Choroid plexus epithelial cell (primary cell): ENCODE measurements at regions not wholly inside any gene's neighbourhood (a gene's known extent, or its start where the extent isn't known, plus 50 kb on each side); places are given as distances from the start of the nearest gene placed in this dataset.

Source experiments
- DNase-seq: peaks from one replicate; pipeline ENCODE4 v3.0.0-alpha.2; 2010; ENCODE audit warnings: low read depth
- H3K4me3 ChIP-seq: 2 replicates; pipeline ENCODE4 v1.5.1; 2011; ENCODE audit warnings: low read depth, mild to moderate bottlenecking, control low read depth, low read length, moderate library complexity
- CTCF ChIP-seq: conservative IDR thresholded peaks from 2 replicates; pipeline ENCODE4 v1.5.1; 2011; ENCODE audit warnings: low read depth, mild to moderate bottlenecking, control low read depth, inconsistent platforms, low read length, moderate library complexity

GRCh38 chr1:224493269-224493668 is 58.7 kb upstream of the WDR26 start:
- no peak overlapping the region for H3K4me3 ChIP-seq
- DNase-seq: no peak
- no peak for TF ChIP-seq CTCF

- DNase-seq: no peak
- no peak overlapping the region for H3K4me3 ChIP-seq
- TF ChIP-seq CTCF: no peak
Measured at GRCh38 chr1:224494343-224494742, 59.7 kb upstream of the WDR26 start.

GRCh38 chr1:224495866-224496265 is 61.3 kb upstream of the WDR26 start:
- H3K4me3 ChIP-seq: no peak overlapping the region
- TF ChIP-seq CTCF: no peak
- no peak for DNase-seq

GRCh38 chr1:224496826-224497225 is 62.2 kb upstream of the WDR26 start:
- no peak overlapping the region for H3K4me3 ChIP-seq
- no peak for DNase-seq
- TF ChIP-seq CTCF: no peak

GRCh38 chr1:224497714-224498573 is 63.3 kb upstream of the WDR26 start:
- DNase-seq: peak; percentile 80
- TF ChIP-seq CTCF: peak; percentile 13
- no peak overlapping the region for H3K4me3 ChIP-seq

GRCh38 chr1:224498574-224499170 is 64.1 kb upstream of the WDR26 start:
- DNase-seq: peak; percentile 73
- H3K4me3 ChIP-seq: no peak overlapping the region
- TF ChIP-seq CTCF: no peak
